SKM-1 treated with dmso at 0.1 percent for 144 hours (cell line): ENCODE measurements at regions not wholly inside any gene's neighbourhood (a gene's known extent, or its start where the extent isn't known, plus 50 kb on each side); places are given as distances from the start of the nearest gene placed in this dataset.
"Not testable (repeated sequence)": the region's sequence is repeated elsewhere in the genome, so short reads cannot be mapped to it uniquely, and the experiment has no call there.

ENCODE experiments used
- DNase-seq: peaks from one replicate; lab custom pipeline; 2025; ENCODE audit not compliant: unreplicated experiment; lab: John Stamatoyannopoulos, UW

- no peak for DNase-seq
Measured at GRCh38 chr2:8606649-8607550, 75.0 kb upstream of the ID2 start.

- no peak for DNase-seq
Measured at GRCh38 chr2:8607606-8608005, 74.2 kb upstream of the ID2 start.

GRCh38 chr2:8608411-8608954 is 73.4 kb upstream of the ID2 start:
- no peak for DNase-seq

GRCh38 chr2:8609357-8609811 is 72.5 kb upstream of the ID2 start:
- no peak for DNase-seq

DNA sequence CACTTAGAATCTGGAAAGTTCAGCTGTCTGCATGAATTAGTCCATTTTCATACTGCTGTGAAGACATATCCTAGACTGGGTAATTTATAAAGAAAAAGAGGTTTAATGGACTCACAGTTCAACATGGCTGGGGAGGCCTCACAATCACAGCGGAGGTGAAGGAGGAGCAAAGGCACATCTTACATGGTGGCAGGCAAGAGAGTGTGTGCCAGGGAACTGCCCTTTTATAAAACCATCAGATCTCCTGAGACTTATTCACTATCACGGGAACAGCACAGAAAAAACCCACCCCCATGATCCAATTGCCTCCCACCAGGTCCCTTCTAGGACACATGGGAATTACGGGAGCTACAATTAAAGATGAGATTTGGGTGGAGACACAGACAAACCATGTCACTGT is 71.1 kb upstream of the ID2 start:
- DNase-seq = not testable (repeated sequence)

DNA sequence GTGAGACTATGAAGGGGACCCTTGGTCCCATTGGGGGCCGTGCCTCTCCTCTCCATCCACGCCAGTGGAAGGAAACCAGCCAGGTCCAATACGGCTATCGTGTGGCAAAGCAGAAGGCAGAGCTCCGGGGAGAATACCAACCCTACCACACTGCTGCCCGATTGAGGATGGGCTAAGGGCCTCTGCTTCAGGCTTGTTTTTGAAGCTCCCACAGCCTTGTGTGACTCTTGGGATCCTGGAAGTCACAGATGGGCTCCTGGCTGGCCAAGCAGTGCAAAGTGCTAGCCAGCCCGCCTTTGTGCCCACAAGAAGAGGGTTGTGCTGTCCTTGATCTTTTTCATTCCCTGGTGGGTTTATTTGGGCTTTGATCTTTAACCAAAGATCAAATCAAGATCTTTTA is 70.6 kb upstream of the ID2 start:
- no peak for DNase-seq

- no peak for DNase-seq
Measured at GRCh38 chr2:8611700-8612099, 70.2 kb upstream of the ID2 start.

- no peak for DNase-seq
Measured at GRCh38 chr2:8612734-8613179, 69.1 kb upstream of the ID2 start.

- not testable (repeated sequence) for DNase-seq
Measured at GRCh38 chr2:8613207-8613999, 68.5 kb upstream of the ID2 start.

DNA sequence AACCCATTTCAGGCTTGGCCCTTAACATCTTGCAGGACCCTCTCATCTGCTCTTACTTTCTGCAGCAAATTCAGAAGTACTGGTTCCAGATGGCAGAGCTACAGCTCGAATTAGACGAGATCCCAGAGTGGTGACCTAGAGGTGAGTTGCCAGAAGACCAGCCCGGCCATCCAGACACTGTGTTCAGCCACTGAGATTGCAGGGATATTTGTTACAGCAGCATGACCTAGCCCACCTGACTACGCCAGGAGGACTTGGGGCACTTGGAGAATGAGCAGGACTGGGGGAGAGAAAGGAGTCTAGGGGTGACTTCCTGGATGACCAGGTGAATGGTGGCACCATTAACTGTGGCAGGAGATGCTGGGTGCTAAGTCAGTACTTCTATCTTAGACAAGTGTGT is 67.2 kb upstream of the ID2 start:
- no peak for DNase-seq

GRCh38 chr2:8615252-8615575 is 66.6 kb upstream of the ID2 start:
- DNase-seq = no peak

GRCh38 chr2:8615576-8616281 is 66.1 kb upstream of the ID2 start:
- no peak for DNase-seq

- DNase-seq = no peak
Measured at GRCh38 chr2:8617048-8617447, 64.8 kb upstream of the ID2 start.

DNA sequence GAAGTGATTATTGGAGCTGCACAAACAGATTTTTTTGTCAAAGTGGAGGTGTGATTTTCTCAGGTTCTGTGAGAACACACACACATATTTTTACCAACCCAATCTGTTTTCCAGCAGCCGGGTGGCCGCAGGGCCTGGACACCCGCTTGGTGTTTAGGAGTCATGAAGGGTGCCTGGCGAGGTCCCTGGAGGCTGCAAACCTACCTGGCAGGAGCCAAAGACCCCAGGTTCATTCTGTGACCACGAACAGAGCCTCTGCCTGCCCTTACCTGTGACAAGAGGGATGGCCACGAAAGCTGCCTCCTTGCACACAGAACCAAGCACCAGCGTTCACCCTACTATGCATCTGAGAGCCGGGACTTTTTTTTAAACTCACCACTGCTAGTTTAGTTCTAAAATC is 64.3 kb upstream of the ID2 start:
- no peak for DNase-seq

- no peak for DNase-seq
Measured at GRCh38 chr2:8619071-8619470, 62.8 kb upstream of the ID2 start.

GRCh38 chr2:8620611-8621382 is 61.1 kb upstream of the ID2 start:
- DNase-seq = no peak

GRCh38 chr2:8622199-8622911 is 59.5 kb upstream of the ID2 start:
- no peak for DNase-seq

- DNase-seq = no peak
Measured at GRCh38 chr2:8622924-8623465, 58.9 kb upstream of the ID2 start.

DNA sequence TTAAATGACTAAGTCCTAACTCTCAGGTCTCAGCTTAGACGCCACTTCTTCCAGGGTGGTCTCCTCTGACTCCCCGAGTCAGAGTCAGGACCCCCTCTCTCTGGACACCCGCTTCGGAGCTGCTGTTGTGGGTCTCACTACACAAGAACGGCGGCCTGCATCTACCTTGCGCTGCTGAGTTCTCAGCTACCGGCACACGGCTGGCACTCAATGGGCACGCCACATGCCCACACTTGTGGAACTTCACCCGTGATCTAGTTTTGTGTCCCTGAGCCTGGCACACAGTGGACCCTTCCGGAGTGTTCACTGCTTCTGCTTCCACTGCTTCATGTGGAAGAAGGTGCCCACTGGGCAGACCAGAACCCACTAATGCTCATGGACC is 58.3 kb upstream of the ID2 start:
- no peak for DNase-seq
